ENCODE measurements at regions not wholly inside any gene's neighbourhood (a gene's known extent, or its start where the extent isn't known, plus 50 kb on each side); places are given as distances from the start of the nearest gene placed in this dataset.
"Not testable (repeated sequence)": the region's sequence is repeated elsewhere in the genome, so short reads cannot be mapped to it uniquely, and the experiment has no call there.

DNA sequence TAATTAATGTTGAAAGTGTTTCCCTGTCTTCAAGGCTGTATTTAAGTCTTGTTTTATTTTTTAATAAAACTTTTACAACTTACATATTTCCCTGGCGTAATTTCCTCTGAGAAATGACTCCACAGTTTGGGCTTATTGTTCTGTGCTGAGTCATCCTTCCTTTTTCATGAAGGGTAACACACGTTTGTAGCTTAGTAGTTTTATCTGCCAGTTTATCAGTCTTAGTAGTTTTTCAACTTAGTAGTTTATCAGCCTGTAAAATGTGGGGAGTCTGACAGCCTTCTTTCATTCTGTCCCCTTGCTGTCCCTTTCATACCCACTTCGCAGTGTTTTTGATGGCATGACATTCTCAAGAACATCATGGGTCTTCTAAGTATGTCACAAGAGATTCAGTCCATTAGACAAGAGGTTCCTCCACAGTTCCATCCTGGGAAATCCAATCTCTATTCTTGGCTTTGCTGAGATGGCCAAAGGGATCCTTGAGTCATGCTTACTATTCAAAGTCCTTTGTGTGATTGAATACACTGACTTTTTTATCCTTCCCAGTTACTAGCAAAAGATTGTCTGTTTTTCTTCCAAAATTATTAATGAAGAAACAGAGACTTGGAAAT lies 60.0 kb upstream of the SGPP2 start:
- no peak for DNase-seq (ENCODE audit: low read depth in 4 of 6, low spot score in 6 of 6)

DNA sequence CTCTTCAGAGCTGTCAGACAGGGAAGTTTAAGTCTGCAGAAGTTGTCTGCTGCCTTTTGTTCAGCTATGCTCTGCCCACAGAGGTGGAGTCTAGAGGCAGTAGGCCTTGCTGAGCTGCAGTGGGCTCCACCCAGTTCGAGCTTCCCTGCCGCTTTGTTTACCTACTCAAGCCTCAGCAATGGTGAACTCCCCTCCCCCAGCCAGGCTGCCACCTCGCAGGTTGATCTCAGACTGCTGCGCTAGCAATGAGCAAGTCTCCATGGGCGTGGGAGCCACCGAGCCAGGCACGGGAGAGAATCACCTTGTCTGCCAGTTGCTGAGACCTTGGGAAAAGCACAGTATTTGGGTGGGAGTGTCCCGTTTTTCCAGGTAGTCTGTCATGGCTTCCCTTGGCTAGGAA lies 56.1 kb upstream of the SGPP2 start:
- 63% methylated on average over 8 of the region's 8 CpGs for WGBS (ENCODE audit: insufficient coverage)
- not testable (repeated sequence) for H3K4me3 ChIP-seq (ENCODE audit: low read depth, low read length); DNase-seq (ENCODE audit: low read depth in 4 of 6, low spot score in 6 of 6); H3K36me3 ChIP-seq (ENCODE audit: control insufficient read depth, insufficient read depth, low read length); H3K4me1 ChIP-seq (ENCODE audit: control insufficient read depth, insufficient read depth, low read length); H3K9me3 ChIP-seq (ENCODE audit: control insufficient read depth, insufficient read depth, low read length); H3K27ac ChIP-seq (ENCODE audit: low read depth, low read length); H3K27me3 ChIP-seq (ENCODE audit: control insufficient read depth, insufficient read depth, low read length)

More for the DNA sequence above, 60.0 kb upstream of the SGPP2 start:
- H3K9me3 ChIP-seq (ENCODE audit: control insufficient read depth, insufficient read depth, low read length), result no peaks in the 10 kb centered on the region
- no peaks in the 10 kb centered on the region for H3K27me3 ChIP-seq (ENCODE audit: control insufficient read depth, insufficient read depth, low read length)
- H3K27ac ChIP-seq (ENCODE audit: low read depth, low read length), result no peak overlapping the region
- H3K4me3 ChIP-seq (ENCODE audit: low read depth, low read length), result no peak overlapping the region
- no CpG with 5 or more reads among the region's 3 CpGs for WGBS (ENCODE audit: insufficient coverage)
- no peaks in the 10 kb centered on the region for H3K4me1 ChIP-seq (ENCODE audit: control insufficient read depth, insufficient read depth, low read length)
- H3K36me3 ChIP-seq (ENCODE audit: control insufficient read depth, insufficient read depth, low read length), result no peaks in the 10 kb centered on the region

DNA sequence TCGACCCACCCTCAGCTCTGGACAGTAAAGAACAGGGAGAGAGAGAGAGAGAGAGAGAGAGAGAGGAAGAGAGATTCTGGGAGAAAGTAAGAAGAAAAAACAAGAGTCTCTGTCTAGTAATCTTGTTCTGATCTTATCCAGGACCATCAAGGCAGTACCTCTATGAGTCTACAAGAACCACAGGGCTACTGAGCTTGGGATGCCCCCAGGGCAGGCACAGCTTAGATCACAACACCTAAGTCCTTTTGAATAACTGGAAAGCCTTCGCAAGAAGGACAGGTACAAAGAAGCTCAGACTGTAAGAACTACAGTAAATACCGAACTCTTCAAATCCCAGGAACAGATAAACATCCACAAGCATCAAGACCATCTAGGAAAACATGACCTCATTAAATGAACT lies 51.4 kb upstream of the SGPP2 start:
- WGBS (ENCODE audit: insufficient coverage), result 84% methylated on average over 3 of the region's 3 CpGs
- H3K4me1 ChIP-seq (ENCODE audit: control insufficient read depth, insufficient read depth, low read length), result no peaks in the 10 kb centered on the region
- H3K27ac ChIP-seq (ENCODE audit: low read depth, low read length), result no peak overlapping the region
- no peak overlapping the region for H3K4me3 ChIP-seq (ENCODE audit: low read depth, low read length)
- H3K36me3 ChIP-seq (ENCODE audit: control insufficient read depth, insufficient read depth, low read length), result no peaks in the 10 kb centered on the region
- H3K27me3 ChIP-seq (ENCODE audit: control insufficient read depth, insufficient read depth, low read length), result no peaks in the 10 kb centered on the region
- DNase-seq (ENCODE audit: low read depth in 4 of 6, low spot score in 6 of 6), result no peak
- peaks cover 2% of the 10 kb centered on the region for H3K9me3 ChIP-seq (ENCODE audit: control insufficient read depth, insufficient read depth, low read length)

Measured in spinal cord (tissue), 9 donors.